Heart left ventricle (tissue), 16 donors: ENCODE measurements at regions not wholly inside any gene's neighbourhood (a gene's known extent, or its start where the extent isn't known, plus 50 kb on each side); places are given as distances from the start of the nearest gene placed in this dataset.

Experiments used
- ATAC-seq, 4 donors: fragments of 200-7000 bp; cut with Tn5 transposase; one replicate each; pipeline ENCODE4 v1.9.1; 2020 to 2022; ENCODE audit warnings: moderate library complexity in 4 of 4, mild to moderate bottlenecking in 3 of 4, moderate number of reproducible peaks in 1 of 4
- DNase-seq, 5 donors: peaks; one replicate each; pipeline ENCODE4 v3.0.0-alpha.2; 2020
- H3K27ac ChIP-seq, 12 donors: fragments of 200-600 bp; sonication (generic) in 4 of 12; one replicate each; pipeline versions ENCODE4 v1.5.0 to v1.8.0; 2016 to 2022; ENCODE audit warnings: mild to moderate bottlenecking in 2 of 12
- H3K27me3 ChIP-seq, 9 donors: fragments of 200-600 bp; sonication (generic) in 2 of 9; one replicate each; pipeline versions ENCODE4 v1.5.1 to v1.8.0; 2016 to 2022; ENCODE audit warnings: mild to moderate bottlenecking in 3 of 9
- H3K36me3 ChIP-seq, 9 donors: fragments of 200-600 bp; sonication (generic) in 2 of 9; one replicate each; pipeline versions ENCODE4 v1.5.0 to v1.8.0; 2018 to 2022; ENCODE audit warnings: mild to moderate bottlenecking in 2 of 9
- H3K4me1 ChIP-seq, 12 donors: fragments of 200-600 bp; sonication (generic) in 4 of 12; one replicate each; pipeline versions ENCODE4 v1.5.0 to v1.8.0; 2016 to 2022; ENCODE audit warnings: mild to moderate bottlenecking in 3 of 12
- H3K4me3 ChIP-seq, 12 donors: fragments of 200-600 bp; sonication (generic) in 4 of 12; one replicate each; pipeline versions ENCODE4 v1.5.0 to v1.8.0; 2017 to 2022; ENCODE audit warnings: mild to moderate bottlenecking in 9 of 12, moderate library complexity in 4 of 12
- H3K9me3 ChIP-seq, 12 donors: fragments of 200-600 bp; sonication (generic) in 4 of 12; one replicate each; pipeline versions ENCODE4 v1.5.0 to v1.8.0; 2016 to 2022; ENCODE audit warnings: mild to moderate bottlenecking in 1 of 12
- CTCF ChIP-seq, 12 donors: fragments of 200-600 bp; sonication (generic) in 4 of 12; IDR thresholded peaks; one replicate each; pipeline versions ENCODE4 v1.5.0 to v1.8.0; 2018 to 2022; ENCODE audit warnings: antibody characterized with exemption in 12 of 12, mild to moderate bottlenecking in 5 of 12
- POLR2A ChIP-seq, 2 donors: fragments of 450-650 bp; IDR thresholded peaks; one replicate each; pipeline ENCODE4 v1.6.1; 2017; ENCODE audit warnings: antibody characterized with exemption in 2 of 2, mild to moderate bottlenecking in 2 of 2, moderate library complexity in 2 of 2
- WGBS, 4 donors: extraction: QIAGEN DNeasy Blood & Tissue Kit in 2 of 4; methylation state at CpG; one replicate each; pipeline versions ENCODE4 v1.1.5 to v1.1.7; 2013 to 2018; 5-methylcytosine and 5-hydroxymethylcytosine counted together
- intact Hi-C, 10 donors: fragments of 100-400 bp; cut with DNase I; formaldehyde crosslinking; loops; one replicate each; pipeline versions ENCODE4 v1.11.1 to v1.14.2; 2022
- donor health status: ischemic (EF 13 %, LVEDD 7.1; RV severe dilation, severe dysfunction).
- donor health status: healthy with polysubstance abuse.
- donor health status: DM: no; HTN: yes; CAD: no.
- donor health status: DM: no; HTN: no; CAD: no.
- donor health status: ischemic (EF 25% LVEDD 6.9; RV normal size, moderate dysfunction).
- donor health status: ischemic (EF 25% LVEDD 5.7; RV mildly dilated, moderate dysfunction).
- donor health status: healthy.
- donor health status: DM: yes; HTN: yes; CAD: no.
- donor health status: ischemic (EF 35%, LVEDD 5.7; RV mildly dilated, moderate dysfunction).
- donor health status: nonischemic (EF 11% LVEDD 7.7; RV severe dilation, severe dysfunction).
- donor health status: DM: yes; HTN: yes; CAD: no.
- donor health status: PGD.
- donor health status: ischemic (EF 29% LVEDD 5.4; RV normal size, mild dysfunction).
- donor health status: nonischemic (EF 23%, LVEDD 6.1; RV moderate dilation, normal function).

GRCh38 chr9:22722492-22722891 lies 275.9 kb downstream of the DMRTA1 start:
- TF ChIP-seq CTCF (IDR thresholded peaks at IDR 0.05) = no peak
- TF ChIP-seq POLR2A (IDR thresholded peaks at IDR 0.05) = no peak
- DNase-seq = no peak
- 58 to 66% (median 62%) methylated on average over 2 of the region's 2 CpGs for WGBS, 4 donors
- H3K4me3 ChIP-seq = no peak overlapping the region
- ATAC-seq = no peak
- no peak overlapping the region for H3K27ac ChIP-seq
- peaks cover 0 to 15% (median 3%) of the 10 kb centered on the region in 12 donors for H3K9me3 ChIP-seq
- no peaks in the 10 kb centered on the region for H3K36me3 ChIP-seq
- H3K4me1 ChIP-seq = no peaks in the 10 kb centered on the region
- intact Hi-C loops = no loop called here
- H3K27me3 ChIP-seq = no peaks in the 10 kb centered on the region

- WGBS, 4 donors = 65 to 78% (median 73%) methylated on average over 3 of the region's 3 CpGs
- no peak for ATAC-seq
- Histone ChIP-seq H3K9me3 (peaks cover 0 to 4% (median 0%) of the 10 kb centered on the region in 12 donors), H3K27me3 (no peaks in the 10 kb centered on the region), H3K4me3 (no peak overlapping the region), H3K27ac (no peak overlapping the region), H3K36me3 (no peaks in the 10 kb centered on the region), H3K4me1 (no peaks in the 10 kb centered on the region)
- DNase-seq = no peak
- intact Hi-C loops = no loop called here
- no peak for TF ChIP-seq POLR2A (IDR thresholded peaks at IDR 0.05)
- no peak for TF ChIP-seq CTCF (IDR thresholded peaks at IDR 0.05)
These were observed 285.2 kb downstream of the DMRTA1 start for GRCh38 chr9:22731786-22732185.

GRCh38 chr9:22739712-22740111 lies 293.1 kb downstream of the DMRTA1 start:
- TF ChIP-seq POLR2A (IDR thresholded peaks at IDR 0.05) (no peak), CTCF (IDR thresholded peaks at IDR 0.05) (no peak)
- no peak for ATAC-seq
- Histone ChIP-seq H3K4me3 (no peak overlapping the region), H3K4me1 (no peaks in the 10 kb centered on the region), H3K9me3 (peaks cover 0 to 3% (median 0%) of the 10 kb centered on the region in 12 donors), H3K27me3 (no peaks in the 10 kb centered on the region), H3K27ac (no peak overlapping the region), H3K36me3 (no peaks in the 10 kb centered on the region)
- intact Hi-C loops = no loop called here
- DNase-seq = no peak
- WGBS, 4 donors = 67 to 73% (median 68%) methylated on average over 1 of the region's 1 CpG

DNA sequence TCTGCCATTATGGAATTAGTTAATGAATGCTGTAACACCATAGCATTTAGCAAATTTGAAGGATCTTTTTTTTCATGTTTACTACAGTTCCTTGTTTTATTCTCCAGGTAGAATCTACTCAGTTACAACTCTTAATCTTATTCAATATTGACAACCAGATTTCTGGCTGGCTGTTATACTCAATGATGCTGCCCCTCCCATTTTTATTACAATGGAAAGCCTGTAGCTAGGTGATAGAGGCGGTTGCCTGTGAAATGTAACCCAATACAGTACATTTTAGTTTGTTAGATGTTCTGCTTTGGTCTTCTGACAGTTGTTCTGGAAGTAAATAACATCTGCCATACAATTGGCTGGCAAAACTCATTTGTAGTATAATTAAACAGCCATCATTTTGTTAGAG lies 294.2 kb downstream of the DMRTA1 start:
- H3K4me3 ChIP-seq = no peak overlapping the region
- no peaks in the 10 kb centered on the region for H3K4me1 ChIP-seq
- H3K27me3 ChIP-seq = no peaks in the 10 kb centered on the region
- no peak for TF ChIP-seq CTCF (IDR thresholded peaks at IDR 0.05)
- no peak for TF ChIP-seq POLR2A (IDR thresholded peaks at IDR 0.05)
- intact Hi-C loops = no loop called here
- 50 to 60% (median 56%) methylated on average over 1 of the region's 1 CpG for WGBS, 4 donors
- peaks cover 0 to 3% (median 0%) of the 10 kb centered on the region in 12 donors for H3K9me3 ChIP-seq
- H3K36me3 ChIP-seq = no peaks in the 10 kb centered on the region
- ATAC-seq (no peak), DNase-seq (no peak)
- H3K27ac ChIP-seq = no peak overlapping the region
